D341Med (cell line): ENCODE measurements at regions not wholly inside any gene's neighbourhood (a gene's known extent, or its start where the extent isn't known, plus 50 kb on each side); places are given as distances from the start of the nearest gene placed in this dataset.
A peak's percentile ranks its signal among the peaks of the same experiment; 100 is the strongest.
"Not testable (repeated sequence)": the region's sequence is repeated elsewhere in the genome, so short reads cannot be mapped to it uniquely, and the experiment has no call there.

ENCODE experiments used
- DNase-seq: peaks from one replicate; pipeline ENCODE4 v3.0.0; 2012; ENCODE audit warnings: low spot score

DNA sequence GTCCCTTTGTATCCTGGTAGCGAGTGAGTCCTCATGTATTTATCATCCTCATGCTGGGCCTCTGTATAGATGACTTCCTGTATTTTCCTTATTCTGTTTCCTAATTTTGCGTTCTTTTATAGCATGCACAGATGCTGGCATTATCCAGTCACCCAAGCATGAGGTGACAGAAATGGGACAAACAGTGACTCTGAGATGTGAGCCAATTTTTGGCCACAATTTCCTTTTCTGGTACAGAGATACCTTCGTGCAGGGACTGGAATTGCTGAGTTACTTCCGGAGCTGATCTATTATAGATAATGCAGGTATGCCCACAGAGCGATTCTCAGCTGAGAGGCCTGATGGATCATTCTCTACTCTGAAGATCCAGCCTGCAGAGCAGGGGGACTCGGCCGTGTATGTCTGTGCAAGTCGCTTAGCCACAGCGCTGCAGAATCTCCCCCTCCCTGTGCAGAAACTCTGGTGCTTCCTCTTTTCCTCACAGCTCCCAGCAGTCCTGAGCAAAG lies 183.1 kb upstream of the PRSS58 start:
- no peak for DNase-seq

DNA sequence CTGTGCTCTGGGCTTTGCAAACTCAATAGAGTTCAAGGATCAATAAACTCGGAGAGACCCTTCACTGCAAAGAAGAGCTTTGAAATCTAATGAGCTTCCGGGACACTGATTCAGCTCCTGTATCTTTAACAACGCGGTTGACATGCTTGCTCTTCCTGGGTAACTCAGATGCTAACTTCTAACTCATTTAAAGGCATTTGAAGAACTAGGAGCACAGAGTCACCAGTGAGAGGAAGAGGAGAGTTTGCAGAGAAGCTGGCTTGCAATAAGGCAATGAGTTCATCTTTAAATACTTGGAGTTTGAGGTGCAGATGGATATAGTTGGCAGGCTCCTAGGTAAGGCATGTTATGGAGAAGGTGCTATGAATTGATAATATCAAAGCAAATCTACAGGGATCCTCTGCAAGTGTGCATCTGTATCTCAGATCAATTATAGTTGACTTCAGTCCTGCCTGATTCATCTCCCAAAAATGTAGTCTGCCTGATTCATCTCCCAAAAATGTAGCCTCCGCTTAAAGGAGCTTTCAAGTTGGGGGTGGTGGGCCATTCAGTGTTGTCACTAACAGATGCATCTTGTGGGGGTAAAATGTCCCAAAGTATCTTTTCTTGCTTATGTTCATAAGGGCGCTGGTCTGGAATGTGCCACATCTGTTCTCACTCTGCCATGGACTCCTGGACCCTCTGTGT lies 182.5 kb upstream of the PRSS58 start:
- no peak for DNase-seq

DNA sequence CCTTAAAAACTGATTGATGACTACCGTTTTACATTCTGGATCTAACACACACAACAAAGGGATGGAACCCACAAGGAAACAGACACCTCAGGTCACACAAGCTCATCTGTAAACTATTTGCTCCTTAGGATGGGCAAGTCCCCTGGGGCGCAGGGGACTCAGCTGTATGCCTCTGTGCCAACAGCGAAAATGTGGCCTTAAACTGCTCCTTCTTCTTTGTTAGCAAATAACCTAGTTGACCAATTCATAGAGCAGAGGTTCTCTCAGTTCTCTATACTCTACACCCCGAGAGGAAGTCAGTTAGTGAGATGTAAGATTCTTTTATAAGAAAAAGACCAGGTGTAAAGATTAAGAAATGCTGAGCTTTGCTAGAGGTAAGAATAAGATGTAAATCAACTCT lies 181.9 kb upstream of the PRSS58 start:
- DNase-seq: no peak

DNA sequence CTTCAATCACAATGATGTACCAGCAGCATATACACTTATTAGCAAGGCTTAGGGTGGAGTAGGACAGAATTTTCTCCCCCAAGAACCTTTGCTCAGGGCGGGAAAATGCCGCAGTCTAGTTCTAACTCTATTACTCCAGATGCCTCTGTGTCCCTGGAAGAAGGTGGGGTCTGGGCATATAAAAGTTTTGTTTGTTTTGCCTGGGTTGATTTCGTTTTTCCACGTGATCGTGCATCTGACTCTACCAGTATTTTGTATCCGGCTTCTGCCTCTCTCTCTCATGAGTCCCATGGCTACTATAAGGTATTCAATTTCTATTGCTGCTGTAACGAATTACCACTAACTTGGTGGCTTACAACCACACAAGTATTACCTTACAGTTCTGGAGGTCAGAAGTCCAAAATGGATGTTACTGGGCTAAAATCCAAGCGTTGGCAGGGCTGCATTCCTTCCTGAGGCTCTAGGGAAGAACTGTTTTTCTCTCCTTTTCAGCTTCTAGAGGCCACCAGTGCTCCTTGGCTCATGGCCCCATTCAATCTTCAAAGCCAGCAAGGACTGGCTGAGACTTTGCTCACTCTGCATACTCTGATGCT lies 181.2 kb upstream of the PRSS58 start:
- DNase-seq: no peak

DNA sequence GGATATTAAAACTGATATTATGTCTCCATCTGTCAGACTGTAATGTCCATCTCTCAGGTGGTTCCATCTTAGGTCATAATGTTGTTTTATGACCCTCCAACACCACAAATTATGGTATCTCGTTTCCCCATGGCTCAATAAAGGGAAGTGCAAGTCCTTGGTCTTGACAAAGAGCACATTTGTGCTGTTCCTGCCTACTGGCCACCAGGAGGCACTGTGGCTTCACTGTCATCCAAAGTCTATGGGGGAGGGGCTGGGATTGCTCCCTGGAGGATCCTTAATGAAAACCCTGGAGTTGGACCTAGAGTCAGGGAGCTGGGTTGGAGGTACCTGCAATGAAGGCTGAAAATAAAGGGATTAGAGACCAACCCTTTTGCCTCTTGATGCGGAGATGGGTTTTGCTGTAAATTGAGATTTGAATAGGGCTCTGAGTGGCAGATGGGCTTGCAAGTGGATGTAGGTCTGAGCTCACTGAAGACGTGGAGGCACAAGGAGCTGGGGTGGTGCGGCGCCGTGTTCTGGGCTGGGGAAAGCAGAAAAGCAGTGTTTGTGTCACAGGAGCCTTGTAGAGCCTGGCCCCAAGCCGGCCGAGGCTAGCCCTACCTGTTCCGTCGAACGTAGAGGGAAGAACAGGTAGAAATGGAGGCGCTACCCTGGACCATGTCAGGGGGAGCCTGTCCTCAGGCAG lies 180.5 kb upstream of the PRSS58 start:
- peak; percentile 59 for DNase-seq

DNA sequence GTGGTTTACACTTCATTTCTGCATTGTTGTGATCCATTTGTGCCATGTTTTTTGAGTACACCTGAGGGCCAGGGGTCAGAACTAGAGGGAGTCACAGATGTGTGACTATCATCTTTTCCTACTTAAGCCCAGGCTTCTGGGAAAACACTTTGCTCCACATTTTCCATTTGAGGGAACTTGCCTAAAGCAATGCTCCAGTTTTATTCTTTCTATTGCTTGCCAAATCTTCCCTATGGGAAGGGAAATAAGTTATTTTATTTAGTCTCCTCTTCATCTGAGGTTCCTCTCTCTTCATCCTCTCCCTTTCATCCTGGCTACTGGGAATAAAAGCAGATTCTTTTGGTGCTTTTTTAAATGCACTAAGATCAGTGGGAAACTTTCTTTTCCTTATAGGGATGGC lies 179.9 kb upstream of the PRSS58 start:
- DNase-seq: no peak

DNA sequence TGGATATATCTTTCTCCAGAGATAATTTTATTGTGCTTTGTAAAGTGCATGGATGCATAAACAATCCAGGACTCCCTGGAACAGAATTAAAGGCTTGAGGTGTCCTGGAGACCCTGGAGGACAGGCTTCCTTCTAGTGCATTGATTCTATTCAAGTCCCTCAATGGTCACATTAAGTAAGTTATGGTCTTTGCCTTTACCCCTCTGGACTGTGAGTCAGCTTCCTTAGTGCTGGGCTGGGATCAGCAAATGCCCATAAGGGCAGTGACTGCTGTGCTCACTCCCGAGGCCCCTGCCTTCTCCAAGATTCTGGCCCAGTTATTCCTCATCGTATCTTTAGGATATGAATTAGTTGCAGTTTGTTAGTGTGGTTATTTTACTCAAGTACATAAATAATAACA lies 178.7 kb upstream of the PRSS58 start:
- peak; percentile 41 for DNase-seq

DNA sequence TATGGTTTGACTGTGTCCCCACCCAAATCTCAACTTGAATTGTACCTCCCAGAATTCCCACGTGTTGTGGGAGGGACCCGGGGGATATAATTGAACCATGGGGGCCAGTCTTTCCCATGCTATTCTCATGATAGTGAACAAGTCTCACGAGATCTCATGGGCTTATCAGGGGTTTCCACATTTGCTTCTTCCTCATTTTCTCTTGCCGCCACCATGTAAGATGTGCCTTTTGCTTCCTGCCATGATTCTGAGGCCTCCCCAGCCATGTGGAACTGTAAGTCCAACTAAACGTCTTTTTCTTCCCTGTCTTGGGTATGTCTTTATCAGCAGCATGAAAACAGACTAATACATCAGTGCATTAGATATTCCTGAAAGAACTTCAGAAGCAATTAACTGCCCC lies 177.7 kb upstream of the PRSS58 start:
- not testable (repeated sequence) for DNase-seq

DNA sequence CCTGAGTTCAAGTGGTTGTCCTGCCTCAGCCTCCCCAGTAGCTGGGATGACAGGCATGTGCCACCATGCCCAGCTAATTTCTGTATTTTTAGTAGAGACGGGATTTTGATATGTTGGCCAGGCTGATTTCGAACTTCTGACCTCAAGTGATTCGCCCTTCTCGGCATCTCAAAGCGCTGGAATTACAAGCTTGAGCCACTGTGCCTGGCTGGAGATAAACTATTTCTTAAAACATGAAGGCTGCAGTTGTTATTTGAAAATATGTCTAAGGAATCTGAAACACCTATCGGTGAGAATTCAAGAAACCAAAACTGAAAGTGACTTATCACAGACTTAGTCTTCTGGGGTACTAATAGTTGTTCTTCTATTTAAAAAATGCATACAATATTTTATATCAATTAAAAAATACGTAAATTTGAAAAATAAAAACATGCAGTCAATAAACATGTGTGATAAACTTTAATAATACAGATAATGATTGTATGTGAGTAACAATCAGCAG lies 176.9 kb upstream of the PRSS58 start:
- DNase-seq: no peak

DNA sequence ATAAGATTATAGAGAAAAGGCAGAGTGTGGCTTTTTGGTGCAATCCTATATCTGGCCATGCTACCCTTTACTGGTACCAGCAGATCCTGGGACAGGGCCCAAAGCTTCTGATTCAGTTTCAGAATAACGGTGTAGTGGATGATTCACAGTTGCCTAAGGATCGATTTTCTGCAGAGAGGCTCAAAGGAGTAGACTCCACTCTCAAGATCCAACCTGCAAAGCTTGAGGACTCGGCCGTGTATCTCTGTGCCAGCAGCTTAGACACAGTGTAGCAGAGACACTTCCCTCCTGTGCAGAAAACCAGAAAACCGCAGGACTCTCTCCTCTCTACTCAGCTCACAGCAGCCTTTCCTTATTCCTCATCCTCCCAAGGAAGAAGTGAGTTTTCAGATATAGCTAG lies 176.3 kb upstream of the PRSS58 start:
- not testable (repeated sequence) for DNase-seq

DNA sequence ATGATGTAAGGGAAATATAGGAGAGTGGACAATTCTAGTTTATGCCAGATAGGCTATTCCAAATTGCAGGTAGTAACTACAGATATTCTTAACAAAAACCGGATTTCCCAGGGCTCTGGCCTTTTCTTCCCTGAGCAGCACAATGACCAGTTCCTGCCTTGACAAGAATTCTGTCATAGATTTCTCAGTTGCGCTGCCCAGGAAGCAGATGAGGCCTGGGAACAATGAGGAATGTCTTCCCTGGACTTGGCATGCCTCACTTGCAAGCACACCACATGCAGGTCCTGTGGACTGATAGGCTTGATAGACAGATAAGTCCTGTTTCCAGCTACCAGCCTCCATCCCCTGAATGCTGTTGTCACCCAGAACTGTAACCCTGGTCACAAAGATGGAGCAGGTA lies 174.5 kb upstream of the PRSS58 start:
- no peak for DNase-seq

DNA sequence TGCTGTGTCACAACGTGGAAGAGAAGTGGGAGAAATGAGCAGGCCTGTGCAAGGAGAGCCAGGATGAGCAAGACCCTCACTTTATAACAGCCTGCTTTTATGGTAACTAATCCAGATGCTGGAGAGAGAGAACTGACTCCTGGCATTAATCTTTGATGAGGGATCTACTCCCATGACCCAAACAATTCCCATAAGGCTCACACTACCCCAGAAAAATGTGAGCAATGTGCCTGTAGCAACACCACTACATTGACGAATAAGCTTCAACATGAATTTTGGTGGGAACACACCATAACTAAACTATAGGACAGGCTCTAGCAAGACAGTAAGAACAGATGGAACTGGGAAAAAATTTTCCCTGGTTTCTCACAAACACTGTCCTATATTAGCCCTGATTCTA lies 173.6 kb upstream of the PRSS58 start:
- DNase-seq: no peak

DNA sequence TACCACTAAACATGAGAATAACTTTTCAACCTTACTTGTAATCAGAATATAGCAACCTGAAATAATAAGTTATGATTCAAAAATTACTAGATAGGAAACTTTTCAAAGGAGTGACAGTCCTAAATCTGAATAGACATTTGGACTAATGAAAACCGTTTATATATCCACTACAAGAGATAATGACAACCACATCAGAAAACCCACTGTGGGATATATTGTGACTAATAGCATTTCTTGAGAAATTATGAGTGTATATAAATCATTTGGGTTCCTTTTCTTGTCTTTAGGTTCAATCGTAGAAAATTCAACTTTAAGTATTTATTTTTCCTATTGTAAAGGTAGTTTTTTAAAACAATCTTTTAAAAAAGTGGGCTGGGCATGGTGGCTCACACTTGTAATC lies 170.2 kb upstream of the PRSS58 start:
- no peak for DNase-seq

DNA sequence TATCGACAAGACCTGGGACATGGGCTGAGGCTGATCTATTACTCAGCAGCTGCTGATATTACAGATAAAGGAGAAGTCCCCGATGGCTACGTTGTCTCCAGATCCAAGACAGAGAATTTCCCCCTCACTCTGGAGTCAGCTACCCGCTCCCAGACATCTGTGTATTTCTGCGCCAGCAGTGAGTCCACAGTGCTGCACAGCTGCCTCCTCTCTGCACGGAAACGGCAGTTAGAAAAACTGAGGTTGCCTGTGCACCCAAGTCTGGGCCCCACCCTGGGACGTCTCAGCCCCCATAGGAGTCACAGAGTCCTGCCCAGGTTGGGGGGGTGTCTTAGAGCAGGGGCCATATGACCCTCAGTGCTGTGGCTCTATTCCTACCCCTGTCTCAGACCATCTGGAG lies 167.4 kb upstream of the PRSS58 start:
- no peak for DNase-seq

DNA sequence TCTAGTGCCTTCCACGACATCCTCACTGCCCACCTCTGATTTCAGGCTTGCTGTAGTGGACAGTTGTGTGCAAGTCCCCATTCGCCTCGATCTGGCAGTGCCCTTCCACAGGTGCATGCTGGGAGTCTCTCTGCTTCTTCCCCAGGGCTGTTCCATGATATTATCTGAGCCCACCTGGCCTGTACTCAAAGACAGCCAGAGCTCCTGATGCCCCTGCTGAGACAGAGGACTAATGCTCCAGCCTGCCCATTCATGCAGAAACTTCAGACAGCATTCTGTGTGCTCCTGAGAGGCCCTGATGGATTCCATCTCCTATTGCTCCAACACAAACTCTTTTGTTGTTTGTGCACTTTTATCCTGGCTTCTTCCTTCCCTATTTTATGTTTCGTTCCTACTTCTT lies 164.8 kb upstream of the PRSS58 start:
- no peak for DNase-seq

DNA sequence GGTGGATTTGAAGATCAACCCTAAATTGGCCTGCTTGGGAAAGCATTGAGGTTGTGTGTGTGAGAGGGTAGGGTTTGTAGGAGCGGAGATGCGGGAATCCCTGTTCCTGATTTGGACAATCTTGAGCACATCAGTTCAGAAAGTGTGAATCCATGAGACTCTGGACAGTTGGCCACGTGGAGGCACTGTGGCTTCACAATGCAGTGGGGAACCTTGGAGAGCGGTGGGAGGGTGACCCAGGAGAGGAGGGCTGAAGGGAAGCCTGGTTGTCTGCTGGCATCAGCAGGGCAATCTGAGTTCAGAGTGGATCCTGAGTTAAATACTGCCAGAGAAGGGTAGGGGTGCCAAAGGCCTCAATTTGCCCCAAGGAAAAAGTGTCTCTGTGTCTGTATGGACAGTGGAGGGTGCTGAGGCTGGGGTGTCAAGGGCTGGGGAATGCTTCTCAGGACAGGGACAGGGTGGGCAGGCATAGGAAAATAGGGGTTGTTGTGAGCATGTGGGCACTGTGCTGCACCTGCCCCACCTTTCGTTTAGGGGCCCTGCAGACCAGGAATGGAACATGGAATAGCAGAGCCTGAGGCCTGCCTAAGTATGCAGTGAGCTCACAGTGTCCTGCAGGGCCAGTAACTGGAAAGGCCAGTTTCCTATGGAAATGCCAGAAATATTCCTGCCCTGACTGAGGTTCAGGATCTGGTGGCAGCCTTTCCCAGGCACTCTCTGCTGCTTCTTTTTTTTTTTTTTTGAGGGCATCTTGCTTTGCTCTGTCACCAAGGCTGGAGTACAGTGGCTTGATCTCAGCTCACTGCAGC lies 162.9 kb upstream of the PRSS58 start:
- DNase-seq: no peak

DNA sequence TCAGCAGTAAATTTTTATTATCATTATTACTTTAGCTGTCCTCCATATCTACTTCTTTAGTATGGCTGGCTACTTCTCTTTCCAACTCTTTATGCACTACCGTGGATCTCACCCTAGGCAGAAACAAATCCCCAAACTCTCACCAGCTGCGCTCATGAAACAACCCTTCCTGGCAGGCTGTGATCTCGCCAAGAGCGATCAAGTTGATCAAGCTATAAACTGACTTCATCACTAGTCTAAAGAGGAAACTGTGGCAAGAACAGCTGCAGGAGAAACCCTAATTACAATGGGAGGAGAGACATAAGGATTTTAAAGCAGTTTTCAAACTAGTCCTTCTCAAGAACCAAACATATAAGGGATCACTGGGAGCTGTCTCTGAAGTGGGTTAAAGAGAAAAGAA lies 160.5 kb upstream of the PRSS58 start:
- DNase-seq: no peak

DNA sequence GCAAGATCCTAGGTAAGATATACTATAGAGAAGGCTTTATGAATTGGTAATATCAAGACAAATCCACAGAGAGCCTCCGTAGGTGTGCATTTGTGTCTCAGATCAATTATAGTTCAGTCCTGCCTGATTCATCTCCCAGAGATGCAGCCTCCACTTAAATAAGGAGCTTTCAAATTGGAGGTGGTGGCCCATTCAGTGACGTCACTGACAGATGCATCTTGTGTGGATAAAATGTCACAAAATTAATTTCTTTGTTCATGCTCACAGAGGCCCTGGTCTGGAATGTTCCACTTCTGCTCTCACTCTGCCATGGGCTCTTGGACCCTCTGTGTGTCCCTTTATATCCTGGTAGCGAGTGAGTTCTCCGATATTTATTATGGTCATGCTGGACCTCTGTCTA lies 157.1 kb upstream of the PRSS58 start:
- DNase-seq: no peak

DNA sequence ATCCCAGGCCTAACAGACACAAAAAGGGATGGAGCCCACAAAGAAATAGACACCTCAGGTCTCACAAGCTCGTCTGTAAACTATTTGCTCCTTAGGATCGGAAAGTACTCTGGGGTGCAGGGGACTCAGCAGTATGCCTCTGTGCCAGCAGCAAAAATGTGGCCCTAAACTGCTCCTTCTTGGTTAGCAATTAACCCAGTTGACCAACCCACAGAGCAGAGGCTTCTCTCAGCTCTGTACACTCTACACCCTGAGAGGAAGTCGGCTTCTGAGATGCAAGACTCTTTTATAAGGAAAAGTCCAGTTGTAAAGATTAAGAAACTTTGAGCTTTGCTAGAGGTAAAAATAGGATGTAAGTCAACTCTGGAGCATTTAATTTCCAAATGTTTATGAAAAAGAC lies 156.3 kb upstream of the PRSS58 start:
- DNase-seq: no peak

DNA sequence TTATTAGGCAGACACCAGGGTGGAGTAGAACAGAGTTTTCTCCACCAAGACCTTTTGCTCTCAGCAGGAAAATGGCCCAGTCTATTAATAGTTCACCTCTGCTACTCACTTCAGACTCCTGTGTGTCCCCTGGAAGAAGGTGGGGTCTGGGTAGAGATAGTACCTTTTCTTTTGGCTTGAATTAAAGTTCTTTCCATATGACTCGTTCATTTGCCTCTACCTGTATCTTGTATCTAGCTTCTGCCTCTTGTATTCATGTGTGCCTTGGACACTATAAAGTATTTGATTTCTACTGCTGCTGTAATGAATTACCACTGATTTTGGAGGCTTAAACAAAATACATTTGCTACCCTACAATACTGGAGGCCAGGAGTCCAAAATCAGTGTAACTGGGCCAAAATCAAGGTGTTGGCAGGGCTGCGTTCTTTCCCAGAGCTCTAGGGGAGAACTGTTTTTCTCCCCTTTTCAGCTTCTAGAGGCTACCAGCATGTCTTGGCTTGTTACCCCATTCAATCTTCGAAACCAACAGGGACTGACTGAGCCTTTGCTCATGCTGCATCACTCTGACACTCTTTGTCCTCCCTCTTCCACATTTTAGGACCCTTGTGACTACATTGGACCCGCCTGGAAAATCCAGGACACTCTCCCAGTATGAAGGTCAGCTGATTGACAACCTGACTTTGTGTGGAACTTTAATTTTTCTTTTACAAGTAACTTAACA lies 155.6 kb upstream of the PRSS58 start:
- no peak for DNase-seq

DNA sequence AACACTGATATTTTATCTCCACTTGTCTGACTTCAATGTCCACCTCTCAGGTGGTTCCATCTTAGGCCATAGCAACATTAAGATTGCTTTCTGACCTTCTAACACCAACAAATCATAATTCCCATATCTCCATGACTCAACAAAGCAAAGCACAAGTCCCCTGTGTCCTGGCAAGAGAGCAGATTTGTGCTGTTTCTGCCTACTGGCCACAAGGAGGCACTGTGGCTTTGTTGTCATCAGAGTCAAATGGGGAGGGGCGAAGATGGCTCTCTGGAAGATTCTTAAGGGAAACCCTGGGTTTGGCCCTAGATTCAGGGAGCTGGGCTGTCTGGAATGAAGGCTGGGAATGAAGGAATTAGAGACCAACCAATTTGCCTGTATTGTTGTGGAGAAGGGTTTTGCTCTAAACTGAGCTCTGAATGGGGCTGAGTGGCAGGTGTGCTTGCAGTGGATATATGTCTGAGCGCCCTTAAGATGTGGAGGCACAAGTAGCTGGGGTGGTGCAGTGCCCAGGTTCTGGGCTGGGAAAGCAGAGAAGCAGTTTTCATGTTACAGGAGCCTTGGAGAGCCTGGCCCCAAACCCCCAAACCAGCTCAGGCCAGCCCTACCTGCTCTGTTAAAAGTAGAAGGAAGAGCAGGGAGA lies 154.8 kb upstream of the PRSS58 start:
- DNase-seq: peak; percentile 70
